Activated T-cell treated with anti-CD3 and anti-CD28 coated beads, Interleukin-2, amount 50 U/mL, for 72 hours (primary cell): ENCODE measurements at regions not wholly inside any gene's neighbourhood (a gene's known extent, or its start where the extent isn't known, plus 50 kb on each side); places are given as distances from the start of the nearest gene placed in this dataset.
"Not testable (repeated sequence)": the region's sequence is repeated elsewhere in the genome, so short reads cannot be mapped to it uniquely, and the experiment has no call there.

ENCODE experiments used
- ATAC-seq, 2 donors: fragments of 150-1000 bp; cut with Tn5 transposase; replicated peaks in 1 of 2; 2 replicates each; pipeline ENCODE4 v1.10.0; 2021; ENCODE audit warnings: moderate library complexity in 2 of 2, mild to moderate bottlenecking in 1 of 2
- DNase-seq, 2 donors: peaks; one replicate each; pipeline ENCODE4 v3.0.0; 2021 to 2022; ENCODE audit warnings: mixed read lengths in 1 of 2
- H3K27ac Mint-ChIP-seq: one replicate; pipeline ENCODE4 v1.8.0; 2022; ENCODE audit warnings: mild to moderate bottlenecking, moderate library complexity, mixed read lengths
- H3K27me3 Mint-ChIP-seq: one replicate; pipeline ENCODE4 v1.8.0; 2022; ENCODE audit warnings: low read depth, mixed read lengths
- H3K36me3 Mint-ChIP-seq, 2 donors: one replicate each; pipeline ENCODE4 v1.8.0; 2022; ENCODE audit warnings: mixed read lengths in 2 of 2, mild to moderate bottlenecking in 1 of 2; ENCODE audit not compliant: insufficient read depth in 2 of 2
- H3K4me1 Mint-ChIP-seq: one replicate; pipeline ENCODE4 v1.8.0; 2022; ENCODE audit warnings: low read depth, mixed read lengths
- H3K4me3 Mint-ChIP-seq, 2 donors: one replicate each; pipeline ENCODE4 v1.8.0; 2022; ENCODE audit warnings: mild to moderate bottlenecking in 2 of 2, mixed read lengths in 2 of 2, moderate library complexity in 2 of 2
- H3K9me3 Mint-ChIP-seq, 2 donors: one replicate each; pipeline ENCODE4 v1.8.0; 2022; ENCODE audit warnings: mixed read lengths in 2 of 2

- Mint-ChIP-seq H3K4me1 (no peaks in the 10 kb centered on the region), H3K9me3 (peaks cover 0 to 4% of the 10 kb centered on the region in 2 donors), H3K27ac (no peak overlapping the region), H3K27me3 (no peaks in the 10 kb centered on the region), H3K4me3 (no peak overlapping the region), H3K36me3 (no peaks in the 10 kb centered on the region)
- ATAC-seq (no peak), DNase-seq (no peak)
Observed at GRCh38 chr2:146388757-146389156, 1456.1 kb upstream of the ACVR2A start.

- Mint-ChIP-seq H3K27ac (no peak overlapping the region), H3K36me3 (no peaks in the 10 kb centered on the region), H3K4me1 (no peaks in the 10 kb centered on the region), H3K4me3 (no peak overlapping the region), H3K27me3 (no peaks in the 10 kb centered on the region), H3K9me3 (peaks cover 0 to 2% of the 10 kb centered on the region in 2 donors)
- ATAC-seq (no peak), DNase-seq (no peak)
Observed at GRCh38 chr2:146386096-146386495, 1458.7 kb upstream of the ACVR2A start.

GRCh38 chr2:146385031-146385430 lies 1459.8 kb upstream of the ACVR2A start:
- Mint-ChIP-seq H3K4me3 (no peak overlapping the region), H3K4me1 (no peaks in the 10 kb centered on the region), H3K27ac (no peak overlapping the region), H3K27me3 (no peaks in the 10 kb centered on the region), H3K36me3 (no peaks in the 10 kb centered on the region), H3K9me3 (peaks cover 0 to 3% of the 10 kb centered on the region in 2 donors)
- ATAC-seq (no peak), DNase-seq (no peak)

GRCh38 chr2:146376511-146377064 lies 1468.2 kb upstream of the ACVR2A start:
- H3K9me3 Mint-ChIP-seq, result peaks cover 0 to 3% of the 10 kb centered on the region in 2 donors
- ATAC-seq (no peak), DNase-seq (no peak)
- H3K4me1 Mint-ChIP-seq, result no peaks in the 10 kb centered on the region
- no peak overlapping the region for H3K27ac Mint-ChIP-seq
- H3K36me3 Mint-ChIP-seq, result no peaks in the 10 kb centered on the region
- no peak overlapping the region for H3K4me3 Mint-ChIP-seq
- H3K27me3 Mint-ChIP-seq, result no peaks in the 10 kb centered on the region

- ATAC-seq (no peak), DNase-seq (no peak)
- H3K4me1 Mint-ChIP-seq, result no peaks in the 10 kb centered on the region
- H3K9me3 Mint-ChIP-seq, result peaks cover 4 to 5% of the 10 kb centered on the region in 2 donors
- H3K27ac Mint-ChIP-seq, result no peak overlapping the region
- H3K36me3 Mint-ChIP-seq, result no peaks in the 10 kb centered on the region
- no peak overlapping the region for H3K4me3 Mint-ChIP-seq
- no peaks in the 10 kb centered on the region for H3K27me3 Mint-ChIP-seq
Observed at GRCh38 chr2:146374505-146374904, 1470.3 kb upstream of the ACVR2A start.

GRCh38 chr2:146371364-146371763 lies 1473.5 kb upstream of the ACVR2A start:
- H3K4me1 Mint-ChIP-seq, H3K9me3 Mint-ChIP-seq, DNase-seq, ATAC-seq, H3K4me3 Mint-ChIP-seq, H3K36me3 Mint-ChIP-seq, H3K27ac Mint-ChIP-seq, H3K27me3 Mint-ChIP-seq: not testable (repeated sequence)

- peaks cover 5 to 6% of the 10 kb centered on the region in 2 donors for H3K9me3 Mint-ChIP-seq
- H3K27me3 Mint-ChIP-seq, result no peaks in the 10 kb centered on the region
- no peaks in the 10 kb centered on the region for H3K4me1 Mint-ChIP-seq
- H3K36me3 Mint-ChIP-seq, result no peaks in the 10 kb centered on the region
- ATAC-seq, result no peak
- no peak overlapping the region for H3K4me3 Mint-ChIP-seq
- H3K27ac Mint-ChIP-seq, result no peak overlapping the region
- DNase-seq, result no peak
Observed at GRCh38 chr2:146370826-146371225, 1474.0 kb upstream of the ACVR2A start.

- H3K27ac Mint-ChIP-seq, result no peak overlapping the region
Observed at GRCh38 chr2:146366276-146366675, 1478.6 kb upstream of the ACVR2A start.

GRCh38 chr2:146365041-146365440 lies 1479.8 kb upstream of the ACVR2A start:
- Mint-ChIP-seq H3K4me3 (no peak overlapping the region), H3K27ac (no peak overlapping the region), H3K4me1 (no peaks in the 10 kb centered on the region), H3K36me3 (no peaks in the 10 kb centered on the region), H3K27me3 (no peaks in the 10 kb centered on the region), H3K9me3 (peaks cover 0 to 1% of the 10 kb centered on the region in 2 donors)
- DNase-seq (no peak), ATAC-seq (no peak)

More at GRCh38 chr2:146366276-146366675, 1478.6 kb upstream of the ACVR2A start:
- Mint-ChIP-seq H3K36me3 (no peaks in the 10 kb centered on the region), H3K27me3 (no peaks in the 10 kb centered on the region), H3K9me3 (peaks cover 2 to 3% of the 10 kb centered on the region in 2 donors), H3K4me1 (no peaks in the 10 kb centered on the region), H3K4me3 (no peak overlapping the region)
- DNase-seq, result no peak
- ATAC-seq, result no peak

GRCh38 chr2:146363731-146364130 lies 1481.1 kb upstream of the ACVR2A start:
- Mint-ChIP-seq H3K4me1 (no peaks in the 10 kb centered on the region), H3K9me3 (peaks cover 0 to 1% of the 10 kb centered on the region in 2 donors), H3K27me3 (no peaks in the 10 kb centered on the region), H3K27ac (no peak overlapping the region), H3K4me3 (no peak overlapping the region), H3K36me3 (no peaks in the 10 kb centered on the region)
- ATAC-seq (no peak), DNase-seq (no peak)

GRCh38 chr2:146351689-146352088 lies 1493.1 kb upstream of the ACVR2A start:
- Mint-ChIP-seq H3K4me1 (no peaks in the 10 kb centered on the region), H3K4me3 (no peak overlapping the region), H3K27me3 (no peaks in the 10 kb centered on the region), H3K36me3 (no peaks in the 10 kb centered on the region), H3K9me3 (peaks cover 2 to 3% of the 10 kb centered on the region in 2 donors), H3K27ac (no peak overlapping the region)
- ATAC-seq (no peak), DNase-seq (no peak)

GRCh38 chr2:146349334-146349733 lies 1495.5 kb upstream of the ACVR2A start:
- peaks cover 0 to 2% of the 10 kb centered on the region in 2 donors for H3K9me3 Mint-ChIP-seq
- no peak for DNase-seq
- H3K27me3 Mint-ChIP-seq, result no peaks in the 10 kb centered on the region
- ATAC-seq, result no peak
- H3K27ac Mint-ChIP-seq, result no peak overlapping the region
- no peaks in the 10 kb centered on the region for H3K36me3 Mint-ChIP-seq
- H3K4me3 Mint-ChIP-seq, result no peak overlapping the region
- H3K4me1 Mint-ChIP-seq, result no peaks in the 10 kb centered on the region

- ATAC-seq (no peak), DNase-seq (no peak)
- no peak overlapping the region for H3K4me3 Mint-ChIP-seq
- no peaks in the 10 kb centered on the region for H3K36me3 Mint-ChIP-seq
- no peaks in the 10 kb centered on the region for H3K4me1 Mint-ChIP-seq
- H3K27ac Mint-ChIP-seq, result no peak overlapping the region
- peaks cover 0 to 3% of the 10 kb centered on the region in 2 donors for H3K9me3 Mint-ChIP-seq
- no peaks in the 10 kb centered on the region for H3K27me3 Mint-ChIP-seq
Observed at GRCh38 chr2:146324951-146325350, 1519.9 kb upstream of the ACVR2A start.

- Mint-ChIP-seq H3K36me3 (no peaks in the 10 kb centered on the region), H3K27ac (no peak overlapping the region), H3K4me3 (no peak overlapping the region), H3K9me3 (peaks cover 0 to 3% of the 10 kb centered on the region in 2 donors), H3K4me1 (no peaks in the 10 kb centered on the region), H3K27me3 (no peaks in the 10 kb centered on the region)
- ATAC-seq (no peak), DNase-seq (no peak)
Observed at GRCh38 chr2:146323564-146323963, 1521.3 kb upstream of the ACVR2A start.
